ENCODE measurements at regions not wholly inside any gene's neighbourhood (a gene's known extent, or its start where the extent isn't known, plus 50 kb on each side); places are given as distances from the start of the nearest gene placed in this dataset.

DNA sequence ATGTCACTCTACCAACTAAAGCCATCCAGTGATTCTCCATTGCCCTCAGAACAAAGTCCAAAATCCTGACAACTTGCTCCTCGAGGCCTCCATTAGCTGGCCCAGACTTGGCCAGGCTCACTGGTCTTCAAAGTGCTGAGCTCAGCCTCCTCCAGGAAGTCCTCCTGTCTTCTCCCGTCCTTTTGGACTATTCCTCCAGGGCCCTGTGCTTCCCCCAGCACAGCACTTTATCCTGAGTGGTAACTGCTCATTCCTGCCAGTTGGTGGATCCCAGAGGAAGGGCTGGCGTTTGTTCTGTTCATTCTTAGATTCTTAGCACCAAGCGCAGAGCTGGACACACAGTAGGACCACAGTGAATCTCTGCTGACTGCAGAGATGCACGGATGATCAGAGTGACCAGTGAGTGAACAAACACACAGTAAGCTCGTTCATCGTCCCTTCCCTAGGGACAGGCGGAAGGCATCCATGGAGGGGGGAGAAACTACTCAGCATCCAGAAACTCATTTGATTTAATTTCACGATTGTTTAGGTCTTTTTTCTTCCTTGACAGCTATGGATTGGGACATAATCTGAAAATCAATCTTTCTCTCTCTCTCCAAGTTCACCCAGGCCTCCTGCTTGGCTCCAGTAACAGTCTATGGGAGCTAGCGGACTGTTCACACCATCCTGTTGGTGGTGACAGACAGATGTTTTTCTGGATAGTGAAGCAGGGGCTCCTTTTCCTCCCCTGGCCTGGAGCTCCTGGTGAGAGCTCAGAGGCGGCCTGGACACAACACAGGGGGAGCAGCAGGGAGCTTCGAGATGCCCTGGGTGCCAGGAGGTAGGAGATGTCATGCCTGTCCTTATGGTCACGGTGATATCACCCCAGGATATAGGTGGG, 180.2 kb downstream of the PTPRU start:
- Histone ChIP-seq H4K20me1 (ENCODE audit: control insufficient read depth, insufficient read depth, low read depth, low read length) (no peaks in the 10 kb centered on the region; the same call in 1 of the 2 replicates), H3K9me3 (ENCODE audit: control insufficient read depth, insufficient read depth, low read length) (no peaks in the 10 kb centered on the region), H3K4me3 (ENCODE audit: low read length) (no peak overlapping the region), H3K27me3 (ENCODE audit: control insufficient read depth, low read length) (no peaks in the 10 kb centered on the region; the same call in 1 of the 2 replicates), H3K27ac (ENCODE audit: low read depth, low read length) (no peak overlapping the region), H3K9me2 (replicated peaks; ENCODE audit: control insufficient read depth, low read length) (no peaks in the 10 kb centered on the region), H3K79me2 (ENCODE audit: control insufficient read depth, low read length) (no peaks in the 10 kb centered on the region), H3K36me3 (ENCODE audit: control insufficient read depth, low read length) (no peaks in the 10 kb centered on the region), H3K4me2 (ENCODE audit: low read length) (no peak overlapping the region), H3K4me1 (ENCODE audit: control insufficient read depth, low read length) (no peaks in the 10 kb centered on the region), H3F3A (ENCODE audit: control insufficient read depth, insufficient read depth) (no peaks in the 10 kb centered on the region)
- TF ChIP-seq, protein P1, sequence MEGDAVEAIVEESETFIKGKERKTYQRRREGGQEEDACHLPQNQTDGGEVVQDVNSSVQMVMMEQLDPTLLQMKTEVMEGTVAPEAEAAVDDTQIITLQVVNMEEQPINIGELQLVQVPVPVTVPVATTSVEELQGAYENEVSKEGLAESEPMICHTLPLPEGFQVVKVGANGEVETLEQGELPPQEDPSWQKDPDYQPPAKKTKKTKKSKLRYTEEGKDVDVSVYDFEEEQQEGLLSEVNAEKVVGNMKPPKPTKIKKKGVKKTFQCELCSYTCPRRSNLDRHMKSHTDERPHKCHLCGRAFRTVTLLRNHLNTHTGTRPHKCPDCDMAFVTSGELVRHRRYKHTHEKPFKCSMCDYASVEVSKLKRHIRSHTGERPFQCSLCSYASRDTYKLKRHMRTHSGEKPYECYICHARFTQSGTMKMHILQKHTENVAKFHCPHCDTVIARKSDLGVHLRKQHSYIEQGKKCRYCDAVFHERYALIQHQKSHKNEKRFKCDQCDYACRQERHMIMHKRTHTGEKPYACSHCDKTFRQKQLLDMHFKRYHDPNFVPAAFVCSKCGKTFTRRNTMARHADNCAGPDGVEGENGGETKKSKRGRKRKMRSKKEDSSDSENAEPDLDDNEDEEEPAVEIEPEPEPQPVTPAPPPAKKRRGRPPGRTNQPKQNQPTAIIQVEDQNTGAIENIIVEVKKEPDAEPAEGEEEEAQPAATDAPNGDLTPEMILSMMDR (IDR thresholded peaks at IDR 0.05; ENCODE audit: low read depth, low read length, poor library complexity, severe bottlenecking): no peak
- TF ChIP-seq EZH2phosphoT487 (IDR thresholded peaks at IDR 0.05; ENCODE audit: borderline replicate concordance, low read length): no peak

- Histone ChIP-seq H3K4me3 (ENCODE audit: low read length) (no peak overlapping the region), H3K4me1 (ENCODE audit: control insufficient read depth, low read length) (no peaks in the 10 kb centered on the region), H3K9me3 (ENCODE audit: control insufficient read depth, insufficient read depth, low read length) (no peaks in the 10 kb centered on the region), H3K27ac (ENCODE audit: low read depth, low read length) (no peak overlapping the region), H3F3A (ENCODE audit: control insufficient read depth, insufficient read depth) (no peaks in the 10 kb centered on the region), H4K20me1 (ENCODE audit: control insufficient read depth, insufficient read depth, low read depth, low read length) (no peaks in the 10 kb centered on the region; the same call in 1 of the 2 replicates), H3K79me2 (ENCODE audit: control insufficient read depth, low read length) (no peaks in the 10 kb centered on the region), H3K4me2 (ENCODE audit: low read length) (no peak overlapping the region), H3K36me3 (ENCODE audit: control insufficient read depth, low read length) (no peaks in the 10 kb centered on the region), H3K27me3 (ENCODE audit: control insufficient read depth, low read length) (no peaks in the 10 kb centered on the region; the same call in 1 of the 2 replicates), H3K9me2 (replicated peaks; ENCODE audit: control insufficient read depth, low read length) (no peaks in the 10 kb centered on the region)
- no peak for TF ChIP-seq EZH2phosphoT487 (IDR thresholded peaks at IDR 0.05; ENCODE audit: borderline replicate concordance, low read length)
- TF ChIP-seq, protein P1 (IDR thresholded peaks at IDR 0.05; ENCODE audit: low read depth, low read length, poor library complexity, severe bottlenecking): no peak
Observed at GRCh38 chr1:29415861-29416260, 179.5 kb downstream of the PTPRU start.

- H3K79me2 ChIP-seq (ENCODE audit: control insufficient read depth, low read length): no peaks in the 10 kb centered on the region
- no peaks in the 10 kb centered on the region for H3K9me2 ChIP-seq (replicated peaks; ENCODE audit: control insufficient read depth, low read length)
- H3K27me3 ChIP-seq (ENCODE audit: control insufficient read depth, low read length): no peaks in the 10 kb centered on the region; the same call in 1 of the 2 replicates
- H3K4me2 ChIP-seq (ENCODE audit: low read length): no peak overlapping the region
- H3K36me3 ChIP-seq (ENCODE audit: control insufficient read depth, low read length): no peaks in the 10 kb centered on the region
- no peaks in the 10 kb centered on the region for H3F3A ChIP-seq (ENCODE audit: control insufficient read depth, insufficient read depth)
- TF ChIP-seq, protein P1 (IDR thresholded peaks at IDR 0.05; ENCODE audit: low read depth, low read length, poor library complexity, severe bottlenecking): peak; percentile 34
- TF ChIP-seq EZH2phosphoT487 (IDR thresholded peaks at IDR 0.05; ENCODE audit: borderline replicate concordance, low read length): no peak
- H3K4me1 ChIP-seq (ENCODE audit: control insufficient read depth, low read length): no peaks in the 10 kb centered on the region
- H4K20me1 ChIP-seq (ENCODE audit: control insufficient read depth, insufficient read depth, low read depth, low read length): no peaks in the 10 kb centered on the region; the same call in 1 of the 2 replicates
- H3K27ac ChIP-seq (ENCODE audit: low read depth, low read length): no peak overlapping the region
- H3K9me3 ChIP-seq (ENCODE audit: control insufficient read depth, insufficient read depth, low read length): no peaks in the 10 kb centered on the region
- H3K4me3 ChIP-seq (ENCODE audit: low read length): no peak overlapping the region
Observed at GRCh38 chr1:29415156-29415830, 179.0 kb downstream of the PTPRU start.
